Renal cortical epithelial cell (primary cell): ENCODE measurements at regions not wholly inside any gene's neighbourhood (a gene's known extent, or its start where the extent isn't known, plus 50 kb on each side); places are given as distances from the start of the nearest gene placed in this dataset.
"Not testable (repeated sequence)": the region's sequence is repeated elsewhere in the genome, so short reads cannot be mapped to it uniquely, and the experiment has no call there.

ENCODE experiments used
- DNase-seq: peaks from one replicate; pipeline ENCODE4 v3.0.0-alpha.2; 2011; ENCODE audit warnings: low read depth

GRCh38 chr3:5543047-5543446, 355.5 kb downstream of the EDEM1 start:
- DNase-seq = no peak

- DNase-seq = no peak
These were observed 358.2 kb downstream of the EDEM1 start for GRCh38 chr3:5545719-5546118.

- DNase-seq = no peak
These were observed 365.7 kb downstream of the EDEM1 start for GRCh38 chr3:5553203-5553602.

- no peak for DNase-seq
These were observed 366.8 kb downstream of the EDEM1 start for GRCh38 chr3:5554245-5554747.

- DNase-seq = no peak
These were observed 372.7 kb downstream of the EDEM1 start for GRCh38 chr3:5560199-5560598.

- DNase-seq = no peak
These were observed 376.2 kb downstream of the EDEM1 start for GRCh38 chr3:5563537-5564277.

- no peak for DNase-seq
These were observed 376.8 kb downstream of the EDEM1 start for GRCh38 chr3:5564278-5564666.

- DNase-seq = no peak
These were observed 377.5 kb downstream of the EDEM1 start for GRCh38 chr3:5565026-5565425.

- no peak for DNase-seq
These were observed 379.6 kb downstream of the EDEM1 start for GRCh38 chr3:5567113-5567512.

- peak; percentile 28 for DNase-seq
These were observed 380.9 kb downstream of the EDEM1 start for GRCh38 chr3:5568451-5568850.

GRCh38 chr3:5569152-5569551, 381.6 kb downstream of the EDEM1 start:
- no peak for DNase-seq

GRCh38 chr3:5572168-5572567, 384.7 kb downstream of the EDEM1 start:
- no peak for DNase-seq

- DNase-seq = no peak
These were observed 388.9 kb downstream of the EDEM1 start for GRCh38 chr3:5576277-5577011.

GRCh38 chr3:5579139-5579602, 391.7 kb downstream of the EDEM1 start:
- no peak for DNase-seq

- DNase-seq = no peak
These were observed 392.4 kb downstream of the EDEM1 start for GRCh38 chr3:5579946-5580345.

GRCh38 chr3:5580826-5581225, 393.3 kb downstream of the EDEM1 start:
- DNase-seq = no peak

- DNase-seq = no peak
These were observed 394.2 kb downstream of the EDEM1 start for GRCh38 chr3:5581743-5582142.

GRCh38 chr3:5583920-5584319, 396.4 kb downstream of the EDEM1 start:
- DNase-seq = no peak

GRCh38 chr3:5585085-5585484, 397.6 kb downstream of the EDEM1 start:
- no peak for DNase-seq

- DNase-seq = no peak
These were observed 419.5 kb downstream of the EDEM1 start for GRCh38 chr3:5606884-5607472.

GRCh38 chr3:5607581-5607980, 420.1 kb downstream of the EDEM1 start:
- no peak for DNase-seq

GRCh38 chr3:5608971-5609370, 421.5 kb downstream of the EDEM1 start:
- DNase-seq = not testable (repeated sequence)

- peak; percentile 2 for DNase-seq
These were observed 426.1 kb downstream of the EDEM1 start for GRCh38 chr3:5613599-5613998.
